HepG2 (cell line): ENCODE measurements at regions not wholly inside any gene's neighbourhood (a gene's known extent, or its start where the extent isn't known, plus 50 kb on each side); places are given as distances from the start of the nearest gene placed in this dataset.

Experiments used
- ATAC-seq: fragments of 200-7000 bp; cut with Tn5 transposase; 3 replicates; pipeline ENCODE4 v1.9.1; 2020; ENCODE audit warnings: mild to moderate bottlenecking, moderate library complexity
- BruUV-seq: library from RNA; stranded (reverse); fragments of 400-500 nt; replicated peaks from 2 replicates; lab custom pipeline; 2021; lab: Mats Ljungman, UMichigan
- CTCF ChIA-PET: fragments of 300-600 bp; formaldehyde crosslinking; extraction: SDS; loops from one replicate; lab custom pipeline; 2021; ENCODE audit warnings: low total read pairs, inconsistent platforms, low intra/inter-chr PET ratio; lab: Yijun Ruan, JAX
- POLR2A ChIA-PET: fragments of 350-600 bp; sonication (Branson Sonifier 250); formaldehyde crosslinking; loops from one replicate; lab custom pipeline; 2020; ENCODE audit warnings: antibody characterized with exemption, inconsistent platforms; lab: Yijun Ruan, JAX
- DNase-seq: peaks from one replicate; pipeline ENCODE4 v3.0.0-alpha.2; 2015; ENCODE audit warnings: low spot score
- FAIRE-seq: peaks from 3 replicates; lab custom pipeline; 2011; peaks lifted over from hg19 to GRCh38; lab: Jason Lieb, UNC
- H2AFZ ChIP-seq: one replicate; pipeline ENCODE4 v1.6.1; 2011; ENCODE audit warnings: low read length, inconsistent platforms
- H3K27ac ChIP-seq: fragments of 300-600 bp; 3 replicates; pipeline ENCODE4 v1.8.0; 2011; ENCODE audit warnings: mixed run types, mild to moderate bottlenecking, mixed read lengths, low read length, inconsistent platforms; ENCODE audit not compliant: insufficient read depth; ENCODE audit errors: extremely low read length
- H3K27me3 ChIP-seq, 2 experiments: fragments of 200-600 bp in 1 of 2; 2 replicates in 1 of 2; 3 replicates in 1 of 2; pipeline versions ENCODE4 v1.6.0 to v1.8.0; 2011; ENCODE audit warnings: low read length in 2 of 2, mild to moderate bottlenecking in 2 of 2, moderate library complexity in 2 of 2, inconsistent platforms in 1 of 2; ENCODE audit not compliant: insufficient read depth in 2 of 2, control insufficient read depth in 1 of 2
- H3K36me3 ChIP-seq, 2 experiments: fragments of 200-600 bp in 1 of 2; replicated peaks in 1 of 2; 2 replicates in 1 of 2; 3 replicates in 1 of 2; pipeline versions ENCODE4 v1.5.1 to v1.8.0; 2011; ENCODE audit warnings: low read length in 2 of 2, inconsistent platforms in 1 of 2; ENCODE audit not compliant: insufficient read depth in 2 of 2, control insufficient read depth in 1 of 2
- H3K4me1 ChIP-seq: 2 replicates; pipeline ENCODE4 v1.5.1; 2012; ENCODE audit warnings: low read length, inconsistent platforms; ENCODE audit not compliant: insufficient read depth
- H3K4me2 ChIP-seq: 2 replicates; pipeline ENCODE4 v1.6.0; 2011; ENCODE audit warnings: low read depth, low read length, inconsistent platforms
- H3K4me3 ChIP-seq, 3 experiments: fragments of 200-600 bp in 1 of 3; sonication (generic), shearing (Covaris generic) in 1 of 3; replicated peaks in 1 of 3; 2 replicates each; pipeline ENCODE4 v1.5.1; 2011 to 2016; ENCODE audit warnings: low read length in 3 of 3, inconsistent platforms in 2 of 3, low read depth in 2 of 3, mild to moderate bottlenecking in 2 of 3, control low read depth in 1 of 3, mixed read lengths in 1 of 3; ENCODE audit not compliant: insufficient read depth in 1 of 3
- H3K79me2 ChIP-seq: one replicate; pipeline ENCODE4 v1.6.1; 2011; ENCODE audit warnings: low read length, inconsistent platforms; ENCODE audit not compliant: insufficient read depth
- H3K9ac ChIP-seq: 2 replicates; pipeline ENCODE4 v1.6.0; 2011; ENCODE audit warnings: mild to moderate bottlenecking, low read depth, low read length, inconsistent platforms; ENCODE audit not compliant: insufficient read depth
- H3K9me3 ChIP-seq: 2 replicates; pipeline ENCODE4 v1.5.1; 2012; ENCODE audit warnings: mild to moderate bottlenecking, low read length
- H4K20me1 ChIP-seq: 2 replicates; pipeline ENCODE4 v1.6.0; 2011; ENCODE audit warnings: inconsistent platforms, mild to moderate bottlenecking, low read length, moderate library complexity; ENCODE audit not compliant: insufficient read depth
- ELK4 ChIP-seq: sonication (generic); formaldehyde crosslinking; IDR thresholded peaks from 2 replicates; pipeline ENCODE4 v1.9.0; 2021; ENCODE audit warnings: missing genetic modification reagents, borderline replicate concordance
- FOXC1 ChIP-seq: sonication (generic); formaldehyde crosslinking; IDR thresholded peaks from 2 replicates; pipeline ENCODE4 v1.8.0; 2022; ENCODE audit warnings: mild to moderate bottlenecking, missing genetic modification reagents, borderline replicate concordance
- FOXP1 ChIP-seq, 2 experiments: fragments of 450-650 bp in 1 of 2; IDR thresholded peaks; 2 replicates each; pipeline ENCODE4 v1.6.1; 2017 to 2018; ENCODE audit warnings: antibody characterized with exemption in 1 of 2
- MLLT10 ChIP-seq: sonication (generic); formaldehyde crosslinking; IDR thresholded peaks from 2 replicates; pipeline ENCODE4 v1.4.0; 2020; ENCODE audit warnings: missing genetic modification reagents
- TARDBP ChIP-seq: sonication (generic); formaldehyde crosslinking; IDR thresholded peaks from 2 replicates; pipeline ENCODE4 v1.8.0; 2022; ENCODE audit warnings: mild to moderate bottlenecking, missing genetic modification reagents
- ZBTB8A ChIP-seq: sonication (generic); formaldehyde crosslinking; IDR thresholded peaks from 2 replicates; pipeline ENCODE4 v1.4.0; 2020; ENCODE audit warnings: mild to moderate bottlenecking, low read depth, missing genetic modification reagents, borderline replicate concordance
- ZNF160 ChIP-seq: sonication (generic); formaldehyde crosslinking; IDR thresholded peaks from 2 replicates; pipeline ENCODE4 v1.8.0; 2022; ENCODE audit warnings: mild to moderate bottlenecking, inconsistent platforms, missing genetic modification reagents
- ZNF609 ChIP-seq: sonication (generic); formaldehyde crosslinking; IDR thresholded peaks from 2 replicates; pipeline ENCODE4 v1.4.0; 2020; ENCODE audit warnings: mild to moderate bottlenecking, missing genetic modification reagents, borderline replicate concordance
- ZNF878 ChIP-seq: sonication (generic); formaldehyde crosslinking; IDR thresholded peaks from 2 replicates; pipeline ENCODE4 v1.8.1; 2023; ENCODE audit warnings: mild to moderate bottlenecking, missing genetic modification reagents, moderate library complexity
- WGBS: methylation state at CpG from one replicate; pipeline ENCODE4 v1.1.6; 2017; ENCODE audit warnings: low lambda C conversion rate; 5-methylcytosine and 5-hydroxymethylcytosine counted together
- in situ Hi-C: cut with HindIII; loops from 2 replicates; pipeline ENCODE4 v1.10.0; 2017; ENCODE audit warnings: low pct_unique_long_range_greater_than_20kb; ENCODE audit not compliant: extremely low pct_ligation_motif_present
- intact Hi-C: fragments of 100-400 bp; cut with micrococcal nuclease; formaldehyde crosslinking; loops from one replicate; pipeline ENCODE4 v1.10.0; 2022; ENCODE audit not compliant: unreplicated experiment
- TF ChIP-seq, protein P1 (sequence below): sonication (generic); formaldehyde crosslinking; IDR thresholded peaks from 2 replicates; pipeline ENCODE4 v1.4.0; 2020; ENCODE audit warnings: missing genetic modification reagents
- TF ChIP-seq, protein P2 (sequence below): IDR thresholded peaks from 2 replicates; pipeline ENCODE4 v1.6.1; 2016; ENCODE audit warnings: control low read depth

GRCh38 chr4:135976860-135977259 is 1555.4 kb downstream of the PCDH18 start (continued):
- no peak for TF ChIP-seq ZNF609

GRCh38 chr4:135966936-135967335 is 1565.4 kb downstream of the PCDH18 start:
- in situ Hi-C loops (no loop called here), intact Hi-C loops (no loop called here)
- no TSS peak for BruUV-seq
- no peak overlapping the region for H2AFZ ChIP-seq
- no peak for FAIRE-seq
- no peak overlapping the region for H3K4me3 ChIP-seq
- no peaks in the 10 kb centered on the region for H4K20me1 ChIP-seq
- H3K4me1 ChIP-seq, result no peaks in the 10 kb centered on the region
- no peak for DNase-seq
- no peaks in the 10 kb centered on the region for H3K36me3 ChIP-seq
- no peaks in the 10 kb centered on the region for H3K79me2 ChIP-seq
- CTCF ChIA-PET, result no interaction called here
- ATAC-seq, result no peak
- H3K27me3 ChIP-seq, result no peaks in the 10 kb centered on the region
- no peak overlapping the region for H3K9ac ChIP-seq
- no peaks in the 10 kb centered on the region for H3K9me3 ChIP-seq
- 4% methylated on average over 1 of the region's 1 CpG for WGBS
- H3K4me2 ChIP-seq, result no peak overlapping the region
- POLR2A ChIA-PET, result no interaction called here
- no peak overlapping the region for H3K27ac ChIP-seq
- TF ChIP-seq ELK4 (CRISPR knock-in tag) (no peak), FOXC1 (CRISPR knock-in tag) (no peak), TARDBP (CRISPR knock-in tag) (no peak), ZNF878 (CRISPR knock-in tag) (no peak), ZNF160 (CRISPR knock-in tag) (no peak), ZBTB8A (CRISPR knock-in tag) (no peak), FOXP1 (IDR thresholded peaks at IDR 0.05) (no peak), FOXP1 (CRISPR knock-in tag; IDR thresholded peaks at IDR 0.05) (no peak), MLLT10 (no peak)
- TF ChIP-seq, protein P1, sequence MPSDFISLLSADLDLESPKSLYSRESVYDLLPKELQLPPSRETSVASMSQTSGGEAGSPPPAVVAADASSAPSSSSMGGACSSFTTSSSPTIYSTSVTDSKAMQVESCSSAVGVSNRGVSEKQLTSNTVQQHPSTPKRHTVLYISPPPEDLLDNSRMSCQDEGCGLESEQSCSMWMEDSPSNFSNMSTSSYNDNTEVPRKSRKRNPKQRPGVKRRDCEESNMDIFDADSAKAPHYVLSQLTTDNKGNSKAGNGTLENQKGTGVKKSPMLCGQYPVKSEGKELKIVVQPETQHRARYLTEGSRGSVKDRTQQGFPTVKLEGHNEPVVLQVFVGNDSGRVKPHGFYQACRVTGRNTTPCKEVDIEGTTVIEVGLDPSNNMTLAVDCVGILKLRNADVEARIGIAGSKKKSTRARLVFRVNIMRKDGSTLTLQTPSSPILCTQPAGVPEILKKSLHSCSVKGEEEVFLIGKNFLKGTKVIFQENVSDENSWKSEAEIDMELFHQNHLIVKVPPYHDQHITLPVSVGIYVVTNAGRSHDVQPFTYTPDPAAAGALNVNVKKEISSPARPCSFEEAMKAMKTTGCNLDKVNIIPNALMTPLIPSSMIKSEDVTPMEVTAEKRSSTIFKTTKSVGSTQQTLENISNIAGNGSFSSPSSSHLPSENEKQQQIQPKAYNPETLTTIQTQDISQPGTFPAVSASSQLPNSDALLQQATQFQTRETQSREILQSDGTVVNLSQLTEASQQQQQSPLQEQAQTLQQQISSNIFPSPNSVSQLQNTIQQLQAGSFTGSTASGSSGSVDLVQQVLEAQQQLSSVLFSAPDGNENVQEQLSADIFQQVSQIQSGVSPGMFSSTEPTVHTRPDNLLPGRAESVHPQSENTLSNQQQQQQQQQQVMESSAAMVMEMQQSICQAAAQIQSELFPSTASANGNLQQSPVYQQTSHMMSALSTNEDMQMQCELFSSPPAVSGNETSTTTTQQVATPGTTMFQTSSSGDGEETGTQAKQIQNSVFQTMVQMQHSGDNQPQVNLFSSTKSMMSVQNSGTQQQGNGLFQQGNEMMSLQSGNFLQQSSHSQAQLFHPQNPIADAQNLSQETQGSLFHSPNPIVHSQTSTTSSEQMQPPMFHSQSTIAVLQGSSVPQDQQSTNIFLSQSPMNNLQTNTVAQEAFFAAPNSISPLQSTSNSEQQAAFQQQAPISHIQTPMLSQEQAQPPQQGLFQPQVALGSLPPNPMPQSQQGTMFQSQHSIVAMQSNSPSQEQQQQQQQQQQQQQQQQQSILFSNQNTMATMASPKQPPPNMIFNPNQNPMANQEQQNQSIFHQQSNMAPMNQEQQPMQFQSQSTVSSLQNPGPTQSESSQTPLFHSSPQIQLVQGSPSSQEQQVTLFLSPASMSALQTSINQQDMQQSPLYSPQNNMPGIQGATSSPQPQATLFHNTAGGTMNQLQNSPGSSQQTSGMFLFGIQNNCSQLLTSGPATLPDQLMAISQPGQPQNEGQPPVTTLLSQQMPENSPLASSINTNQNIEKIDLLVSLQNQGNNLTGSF (CRISPR knock-in tag), result no peak
- TF ChIP-seq, protein P2, sequence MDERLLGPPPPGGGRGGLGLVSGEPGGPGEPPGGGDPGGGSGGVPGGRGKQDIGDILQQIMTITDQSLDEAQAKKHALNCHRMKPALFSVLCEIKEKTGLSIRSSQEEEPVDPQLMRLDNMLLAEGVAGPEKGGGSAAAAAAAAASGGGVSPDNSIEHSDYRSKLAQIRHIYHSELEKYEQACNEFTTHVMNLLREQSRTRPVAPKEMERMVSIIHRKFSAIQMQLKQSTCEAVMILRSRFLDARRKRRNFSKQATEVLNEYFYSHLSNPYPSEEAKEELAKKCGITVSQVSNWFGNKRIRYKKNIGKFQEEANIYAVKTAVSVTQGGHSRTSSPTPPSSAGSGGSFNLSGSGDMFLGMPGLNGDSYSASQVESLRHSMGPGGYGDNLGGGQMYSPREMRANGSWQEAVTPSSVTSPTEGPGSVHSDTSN, result no peak
